ENCODE measurements at regions not wholly inside any gene's neighbourhood (a gene's known extent, or its start where the extent isn't known, plus 50 kb on each side); places are given as distances from the start of the nearest gene placed in this dataset.

DNA sequence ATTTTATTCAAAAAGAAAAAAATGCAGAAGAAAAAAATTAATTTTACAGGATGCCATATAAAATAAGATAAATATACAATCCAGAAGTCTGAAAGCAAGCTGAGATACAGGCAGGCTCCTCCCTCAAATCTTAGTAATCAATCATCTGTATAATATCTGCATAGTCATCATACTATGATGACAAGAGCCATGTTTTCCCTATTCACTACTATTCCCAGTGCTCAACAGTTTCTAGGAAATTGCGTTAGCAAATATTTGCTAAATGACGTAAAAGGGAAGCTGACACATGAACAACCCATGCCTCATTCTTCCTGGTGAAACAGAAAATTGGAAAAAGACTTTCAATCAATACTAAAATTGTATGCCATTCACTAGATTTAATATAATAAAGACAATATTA, 793.2 kb downstream of the SUCLG1 start:
- in situ Hi-C loops (cut with HindIII; ENCODE audit: low pct_unique_long_range_greater_than_20kb, low sequenced_read_pairs), result no loop called here
- ChIA-PET CTCF (no interaction called here), POLR2A (no interaction called here)
- TF ChIP-seq POLR2AphosphoS5 (IDR thresholded peaks at IDR 0.05; ENCODE audit: low read depth, low read length) (no peak), SIN3A (IDR thresholded peaks at IDR 0.05; ENCODE audit: borderline replicate concordance, insufficient read depth, low read depth, low read length) (no peak), TCF7L2 (IDR thresholded peaks at IDR 0.05; ENCODE audit: low read depth, low read length) (no peak)
- TF ChIP-seq, protein P1, sequence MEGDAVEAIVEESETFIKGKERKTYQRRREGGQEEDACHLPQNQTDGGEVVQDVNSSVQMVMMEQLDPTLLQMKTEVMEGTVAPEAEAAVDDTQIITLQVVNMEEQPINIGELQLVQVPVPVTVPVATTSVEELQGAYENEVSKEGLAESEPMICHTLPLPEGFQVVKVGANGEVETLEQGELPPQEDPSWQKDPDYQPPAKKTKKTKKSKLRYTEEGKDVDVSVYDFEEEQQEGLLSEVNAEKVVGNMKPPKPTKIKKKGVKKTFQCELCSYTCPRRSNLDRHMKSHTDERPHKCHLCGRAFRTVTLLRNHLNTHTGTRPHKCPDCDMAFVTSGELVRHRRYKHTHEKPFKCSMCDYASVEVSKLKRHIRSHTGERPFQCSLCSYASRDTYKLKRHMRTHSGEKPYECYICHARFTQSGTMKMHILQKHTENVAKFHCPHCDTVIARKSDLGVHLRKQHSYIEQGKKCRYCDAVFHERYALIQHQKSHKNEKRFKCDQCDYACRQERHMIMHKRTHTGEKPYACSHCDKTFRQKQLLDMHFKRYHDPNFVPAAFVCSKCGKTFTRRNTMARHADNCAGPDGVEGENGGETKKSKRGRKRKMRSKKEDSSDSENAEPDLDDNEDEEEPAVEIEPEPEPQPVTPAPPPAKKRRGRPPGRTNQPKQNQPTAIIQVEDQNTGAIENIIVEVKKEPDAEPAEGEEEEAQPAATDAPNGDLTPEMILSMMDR (IDR thresholded peaks at IDR 0.05), result no peak
- TF ChIP-seq, protein P2, sequence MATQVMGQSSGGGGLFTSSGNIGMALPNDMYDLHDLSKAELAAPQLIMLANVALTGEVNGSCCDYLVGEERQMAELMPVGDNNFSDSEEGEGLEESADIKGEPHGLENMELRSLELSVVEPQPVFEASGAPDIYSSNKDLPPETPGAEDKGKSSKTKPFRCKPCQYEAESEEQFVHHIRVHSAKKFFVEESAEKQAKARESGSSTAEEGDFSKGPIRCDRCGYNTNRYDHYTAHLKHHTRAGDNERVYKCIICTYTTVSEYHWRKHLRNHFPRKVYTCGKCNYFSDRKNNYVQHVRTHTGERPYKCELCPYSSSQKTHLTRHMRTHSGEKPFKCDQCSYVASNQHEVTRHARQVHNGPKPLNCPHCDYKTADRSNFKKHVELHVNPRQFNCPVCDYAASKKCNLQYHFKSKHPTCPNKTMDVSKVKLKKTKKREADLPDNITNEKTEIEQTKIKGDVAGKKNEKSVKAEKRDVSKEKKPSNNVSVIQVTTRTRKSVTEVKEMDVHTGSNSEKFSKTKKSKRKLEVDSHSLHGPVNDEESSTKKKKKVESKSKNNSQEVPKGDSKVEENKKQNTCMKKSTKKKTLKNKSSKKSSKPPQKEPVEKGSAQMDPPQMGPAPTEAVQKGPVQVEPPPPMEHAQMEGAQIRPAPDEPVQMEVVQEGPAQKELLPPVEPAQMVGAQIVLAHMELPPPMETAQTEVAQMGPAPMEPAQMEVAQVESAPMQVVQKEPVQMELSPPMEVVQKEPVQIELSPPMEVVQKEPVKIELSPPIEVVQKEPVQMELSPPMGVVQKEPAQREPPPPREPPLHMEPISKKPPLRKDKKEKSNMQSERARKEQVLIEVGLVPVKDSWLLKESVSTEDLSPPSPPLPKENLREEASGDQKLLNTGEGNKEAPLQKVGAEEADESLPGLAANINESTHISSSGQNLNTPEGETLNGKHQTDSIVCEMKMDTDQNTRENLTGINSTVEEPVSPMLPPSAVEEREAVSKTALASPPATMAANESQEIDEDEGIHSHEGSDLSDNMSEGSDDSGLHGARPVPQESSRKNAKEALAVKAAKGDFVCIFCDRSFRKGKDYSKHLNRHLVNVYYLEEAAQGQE (IDR thresholded peaks at IDR 0.05; ENCODE audit: insufficient read depth in 1 of 2, low read depth in 2 of 2, low read length in 1 of 2), result no peak
- BruUV-seq (replicated peaks), result no TSS peak
- no peaks in the 10 kb centered on the region for H3K36me3 ChIP-seq (ENCODE audit: control insufficient read depth, insufficient read depth, low read length)
- no peaks in the 10 kb centered on the region for H3K27me3 ChIP-seq (ENCODE audit: control insufficient read depth, insufficient read depth, low read length)
- ATAC-seq (no peak), DNase-seq (ENCODE audit: low read depth, low spot score) (peak; percentile 30)
- intact Hi-C loops (cut with micrococcal nuclease; ENCODE audit: unreplicated experiment), result no loop called here
- H3K27ac ChIP-seq (ENCODE audit: low read length), result no peak overlapping the region
- no peaks in the 10 kb centered on the region for H3K4me1 ChIP-seq (ENCODE audit: control insufficient read depth, insufficient read depth, low read length)
- no peak overlapping the region for H3K4me3 ChIP-seq (ENCODE audit: low read depth in 2 of 2, low read length in 2 of 2)
- no peaks in the 10 kb centered on the region for H3K9me3 ChIP-seq (ENCODE audit: control insufficient read depth, insufficient read depth, low read depth, low read length)

DNA sequence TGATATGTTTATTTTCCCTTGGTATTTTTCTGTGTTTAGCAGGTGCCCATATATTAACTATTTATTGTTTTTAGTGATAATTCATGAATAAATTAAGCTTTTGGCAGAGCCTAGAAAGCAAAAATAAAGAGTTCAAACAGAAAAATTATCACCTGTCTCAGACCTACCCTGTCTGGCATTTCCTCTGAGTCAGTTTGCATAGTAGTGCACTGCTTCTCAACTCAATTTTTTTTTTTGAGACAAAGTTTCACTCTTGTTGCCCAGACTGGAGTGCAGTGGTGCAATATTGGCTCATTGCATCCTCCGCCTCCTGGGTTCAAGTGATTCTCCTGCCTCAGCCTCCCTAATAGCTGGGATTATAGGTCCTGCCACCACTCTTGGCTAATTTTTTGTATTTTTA, 793.9 kb downstream of the SUCLG1 start:
- in situ Hi-C loops (cut with HindIII; ENCODE audit: low pct_unique_long_range_greater_than_20kb, low sequenced_read_pairs) (no loop called here), intact Hi-C loops (cut with micrococcal nuclease; ENCODE audit: unreplicated experiment) (no loop called here)
- Histone ChIP-seq H3K9me3 (ENCODE audit: control insufficient read depth, insufficient read depth, low read depth, low read length) (no peaks in the 10 kb centered on the region), H3K27me3 (ENCODE audit: control insufficient read depth, insufficient read depth, low read length) (no peaks in the 10 kb centered on the region), H3K4me1 (ENCODE audit: control insufficient read depth, insufficient read depth, low read length) (no peaks in the 10 kb centered on the region), H3K36me3 (ENCODE audit: control insufficient read depth, insufficient read depth, low read length) (no peaks in the 10 kb centered on the region), H3K4me3 (ENCODE audit: low read depth in 2 of 2, low read length in 2 of 2) (no peak overlapping the region), H3K27ac (ENCODE audit: low read length) (no peak overlapping the region)
- POLR2A ChIA-PET, result no interaction called here
- DNase-seq (ENCODE audit: low read depth, low spot score), result no peak
- no peak for ATAC-seq
- CTCF ChIA-PET, result no interaction called here
- no peak for TF ChIP-seq TCF7L2 (IDR thresholded peaks at IDR 0.05; ENCODE audit: low read depth, low read length)
- TF ChIP-seq, protein P1 (IDR thresholded peaks at IDR 0.05), result no peak
- no peak for TF ChIP-seq SIN3A (IDR thresholded peaks at IDR 0.05; ENCODE audit: borderline replicate concordance, insufficient read depth, low read depth, low read length)
- TF ChIP-seq, protein P2 (IDR thresholded peaks at IDR 0.05; ENCODE audit: insufficient read depth in 1 of 2, low read depth in 2 of 2, low read length in 1 of 2), result no peak
- no peak for TF ChIP-seq POLR2AphosphoS5 (IDR thresholded peaks at IDR 0.05; ENCODE audit: low read depth, low read length)
- BruUV-seq (replicated peaks), result no TSS peak

Data from Panc1 (cell line).